Natural killer cell (primary cell): ENCODE measurements at regions not wholly inside any gene's neighbourhood (a gene's known extent, or its start where the extent isn't known, plus 50 kb on each side); places are given as distances from the start of the nearest gene placed in this dataset.

ENCODE experiments used
- ATAC-seq, 3 donors: fragments of 150-1000 bp in 2 of 3; fragments of 200-7000 bp in 1 of 3; cut with Tn5 transposase; 1 replicate in 1 of 3; 2 replicates in 2 of 3; pipeline ENCODE4 v1.10.0; 2021; ENCODE audit warnings: mild to moderate bottlenecking in 2 of 3, moderate library complexity in 2 of 3
- DNase-seq, 2 donors: peaks; one replicate each; pipeline versions ENCODE4 v3.0.0 to v3.0.0-alpha.2; 2013 to 2021; ENCODE audit warnings: mixed read lengths in 1 of 2
- H3K27ac ChIP-seq: one replicate; pipeline ENCODE4 v1.5.1; 2013; ENCODE audit warnings: mild to moderate bottlenecking, low read length
- H3K27me3 ChIP-seq: one replicate; pipeline ENCODE4 v1.6.1; 2013; ENCODE audit warnings: low read length; ENCODE audit not compliant: control insufficient read depth, insufficient read depth
- H3K36me3 ChIP-seq: one replicate; pipeline ENCODE4 v1.6.1; 2013; ENCODE audit warnings: low read length; ENCODE audit not compliant: control insufficient read depth, insufficient read depth
- H3K4me1 ChIP-seq: one replicate; pipeline ENCODE4 v1.6.1; 2013; ENCODE audit warnings: low read length; ENCODE audit not compliant: control insufficient read depth, insufficient read depth
- H3K4me3 ChIP-seq: one replicate; pipeline ENCODE4 v1.5.1; 2013; ENCODE audit warnings: low read length
- H3K9me3 ChIP-seq: one replicate; pipeline ENCODE4 v1.6.1; 2013; ENCODE audit warnings: low read length; ENCODE audit not compliant: control insufficient read depth, insufficient read depth
- H3K27ac Mint-ChIP-seq, 2 donors: one replicate each; pipeline ENCODE4 v1.8.0; 2022; ENCODE audit warnings: mild to moderate bottlenecking in 2 of 2, mixed read lengths in 2 of 2, moderate library complexity in 1 of 2
- H3K27me3 Mint-ChIP-seq, 2 donors: one replicate each; pipeline ENCODE4 v1.8.0; 2022; ENCODE audit warnings: low read depth in 2 of 2, mixed read lengths in 2 of 2
- H3K36me3 Mint-ChIP-seq: one replicate; pipeline ENCODE4 v1.8.0; 2022; ENCODE audit warnings: mixed read lengths
- H3K4me1 Mint-ChIP-seq, 2 donors: one replicate each; pipeline ENCODE4 v1.8.0; 2022; ENCODE audit warnings: mixed read lengths in 2 of 2
- H3K4me3 Mint-ChIP-seq: one replicate; pipeline ENCODE4 v1.8.0; 2022; ENCODE audit warnings: mild to moderate bottlenecking, moderate library complexity, mixed read lengths
- H3K9me3 Mint-ChIP-seq, 2 donors: one replicate each; pipeline ENCODE4 v1.8.0; 2022; ENCODE audit warnings: mixed read lengths in 2 of 2
- CTCF ChIP-seq: fragments of 200-600 bp; IDR thresholded peaks from one replicate; pipeline ENCODE4 v1.8.0; 2022; ENCODE audit warnings: antibody characterized with exemption
- WGBS: methylation state at CpG from one replicate; pipeline ENCODE4 v1.1.7; 2013; ENCODE audit warnings: missing lambda C conversion rate; ENCODE audit not compliant: insufficient coverage; 5-methylcytosine and 5-hydroxymethylcytosine counted together
- intact Hi-C: fragments of 100-400 bp; cut with micrococcal nuclease; formaldehyde crosslinking; loops from one replicate; pipeline ENCODE4 v1.14.2; 2022

GRCh38 chr1:38121231-38121680 is 74.7 kb upstream of the POU3F1 start:
- no peak for TF ChIP-seq CTCF
- H3K4me1 ChIP-seq = no peaks in the 10 kb centered on the region
- no peak overlapping the region for H3K27ac ChIP-seq
- H3K4me3 ChIP-seq = no peak overlapping the region
- no peaks in the 10 kb centered on the region for H3K36me3 Mint-ChIP-seq
- H3K9me3 ChIP-seq = no peaks in the 10 kb centered on the region
- no peak overlapping the region for H3K27ac Mint-ChIP-seq
- H3K9me3 Mint-ChIP-seq = no peaks in the 10 kb centered on the region
- intact Hi-C loops = no loop called here
- WGBS = 84% methylated on average over 14 of the region's 14 CpGs
- H3K4me3 Mint-ChIP-seq = no peak overlapping the region
- DNase-seq (no peak), ATAC-seq (no peak)
- H3K4me1 Mint-ChIP-seq = no peaks in the 10 kb centered on the region
- H3K36me3 ChIP-seq = no peaks in the 10 kb centered on the region
- peaks cover 0 to 10% of the 10 kb centered on the region in 2 donors for H3K27me3 Mint-ChIP-seq
- no peaks in the 10 kb centered on the region for H3K27me3 ChIP-seq

- intact Hi-C loops = no loop called here
- H3K9me3 Mint-ChIP-seq = no peaks in the 10 kb centered on the region
- no peaks in the 10 kb centered on the region for H3K27me3 ChIP-seq
- no peak overlapping the region for H3K27ac Mint-ChIP-seq
- 89% methylated on average over 5 of the region's 5 CpGs for WGBS
- no peaks in the 10 kb centered on the region for H3K4me1 Mint-ChIP-seq
- no peaks in the 10 kb centered on the region for H3K4me1 ChIP-seq
- no peaks in the 10 kb centered on the region for H3K9me3 ChIP-seq
- peaks cover 0 to 10% of the 10 kb centered on the region in 2 donors for H3K27me3 Mint-ChIP-seq
- H3K27ac ChIP-seq = no peak overlapping the region
- no peaks in the 10 kb centered on the region for H3K36me3 Mint-ChIP-seq
- H3K36me3 ChIP-seq = no peaks in the 10 kb centered on the region
- H3K4me3 Mint-ChIP-seq = no peak overlapping the region
- DNase-seq (no peak), ATAC-seq (no peak)
- no peak overlapping the region for H3K4me3 ChIP-seq
- no peak for TF ChIP-seq CTCF
These were observed 74.1 kb upstream of the POU3F1 start for GRCh38 chr1:38120552-38121230.

- Mint-ChIP-seq H3K9me3 (no peaks in the 10 kb centered on the region), H3K36me3 (no peaks in the 10 kb centered on the region), H3K27ac (no peak overlapping the region), H3K4me3 (no peak overlapping the region), H3K27me3 (peaks cover 0 to 10% of the 10 kb centered on the region in 2 donors), H3K4me1 (peaks cover 6 to 9% of the 10 kb centered on the region in 2 donors)
- Histone ChIP-seq H3K9me3 (no peaks in the 10 kb centered on the region), H3K36me3 (no peaks in the 10 kb centered on the region), H3K4me3 (no peak overlapping the region), H3K4me1 (peaks cover 8% of the 10 kb centered on the region), H3K27ac (no peak overlapping the region), H3K27me3 (no peaks in the 10 kb centered on the region)
- intact Hi-C loops = no loop called here
- ATAC-seq = no peak
- DNase-seq = no peak
- TF ChIP-seq CTCF = no peak
- 84% methylated on average over 9 of the region's 9 CpGs for WGBS
These were observed 72.4 kb upstream of the POU3F1 start for GRCh38 chr1:38118976-38119375.

- Histone ChIP-seq H3K9me3 (no peaks in the 10 kb centered on the region), H3K4me1 (peaks cover 8% of the 10 kb centered on the region), H3K36me3 (no peaks in the 10 kb centered on the region), H3K27ac (no peak overlapping the region), H3K4me3 (no peak overlapping the region), H3K27me3 (no peaks in the 10 kb centered on the region)
- ATAC-seq (no peak), DNase-seq (no peak)
- Mint-ChIP-seq H3K36me3 (no peaks in the 10 kb centered on the region), H3K4me3 (no peak overlapping the region), H3K9me3 (no peaks in the 10 kb centered on the region), H3K27me3 (peaks cover 0 to 10% of the 10 kb centered on the region in 2 donors), H3K27ac (no peak overlapping the region), H3K4me1 (peaks cover 6 to 14% of the 10 kb centered on the region in 2 donors)
- intact Hi-C loops = no loop called here
- no peak for TF ChIP-seq CTCF
- 94% methylated on average over 11 of the region's 11 CpGs for WGBS
These were observed 70.9 kb upstream of the POU3F1 start for GRCh38 chr1:38117444-38117887.
